ENCODE measurements at regions not wholly inside any gene's neighbourhood (a gene's known extent, or its start where the extent isn't known, plus 50 kb on each side); places are given as distances from the start of the nearest gene placed in this dataset.

GRCh38 chr14:71339650-71340415 is 432.6 kb downstream of the PCNX1 start (continued):
- TF ChIP-seq CHD7 (IDR thresholded peaks at IDR 0.05; ENCODE audit: low read depth, low read length) (no peak), ZNF224 (CRISPR knock-in tag; IDR thresholded peaks at IDR 0.05) (no peak), ZNF277 (CRISPR knock-in tag; IDR thresholded peaks at IDR 0.05; ENCODE audit: borderline replicate concordance) (no peak), NFIC (IDR thresholded peaks at IDR 0.05) (peak; percentile 33; the same call in 1 of the 2 replicates), ZNF175 (CRISPR knock-in tag; IDR thresholded peaks at IDR 0.05; ENCODE audit: low read depth) (no peak), MBD2 (IDR thresholded peaks at IDR 0.05; ENCODE audit: borderline replicate concordance, low read depth) (no peak), ARID4B (CRISPR knock-in tag; IDR thresholded peaks at IDR 0.05) (no peak), POLR2G (IDR thresholded peaks at IDR 0.05; ENCODE audit: low read depth, low read length) (no peak), ZNF707 (CRISPR knock-in tag; conservative IDR thresholded peaks at IDR 0.05) (no peak)

All from K562 (cell line).